ENCODE measurements at regions not wholly inside any gene's neighbourhood (a gene's known extent, or its start where the extent isn't known, plus 50 kb on each side); places are given as distances from the start of the nearest gene placed in this dataset.

DNA sequence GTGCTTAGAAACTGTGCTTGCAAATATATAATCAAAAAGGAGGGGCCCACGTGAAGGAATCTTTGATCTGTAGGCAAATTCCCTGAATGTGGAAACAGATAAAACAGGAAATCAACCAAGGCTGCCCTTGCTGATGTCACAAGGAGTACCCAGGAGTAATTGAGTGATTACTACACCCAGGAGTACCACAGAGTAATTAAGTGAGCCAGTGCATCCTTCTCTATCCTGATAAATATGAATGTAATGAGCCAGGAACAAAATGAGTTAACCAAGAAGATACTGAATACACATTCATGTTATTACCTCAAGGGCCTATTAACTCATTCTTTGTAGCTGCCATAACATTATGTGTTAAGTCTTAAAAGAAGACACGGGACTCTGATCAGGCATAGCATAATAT lies 87.3 kb upstream of the POU1F1 start:
- Mint-ChIP-seq H3K27me3 (ENCODE audit: unreplicated experiment) (peaks cover 8% of the 10 kb centered on the region), H3K4me3 (ENCODE audit: unreplicated experiment) (no peak overlapping the region), H3K9me3 (ENCODE audit: unreplicated experiment) (peaks cover 4% of the 10 kb centered on the region), H3K4me1 (ENCODE audit: unreplicated experiment) (no peaks in the 10 kb centered on the region), H3K27ac (ENCODE audit: unreplicated experiment) (no peak overlapping the region), H3K36me3 (ENCODE audit: unreplicated experiment) (no peaks in the 10 kb centered on the region)
- DNase-seq (ENCODE audit: extremely low spot score, unreplicated experiment): no peak
- no peak for TF ChIP-seq CTCF (IDR thresholded peaks at IDR 0.05)

GRCh38 chr3:87361956-87362355 lies 85.6 kb upstream of the POU1F1 start:
- TF ChIP-seq CTCF (IDR thresholded peaks at IDR 0.05): no peak
- Mint-ChIP-seq H3K27ac (ENCODE audit: unreplicated experiment) (no peak overlapping the region), H3K4me1 (ENCODE audit: unreplicated experiment) (peaks cover 6% of the 10 kb centered on the region), H3K9me3 (ENCODE audit: unreplicated experiment) (no peaks in the 10 kb centered on the region), H3K27me3 (ENCODE audit: unreplicated experiment) (no peaks in the 10 kb centered on the region), H3K36me3 (ENCODE audit: unreplicated experiment) (no peaks in the 10 kb centered on the region), H3K4me3 (ENCODE audit: unreplicated experiment) (no peak overlapping the region)
- DNase-seq (ENCODE audit: extremely low spot score, unreplicated experiment): no peak

- Mint-ChIP-seq H3K4me3 (ENCODE audit: unreplicated experiment) (no peak overlapping the region), H3K36me3 (ENCODE audit: unreplicated experiment) (no peaks in the 10 kb centered on the region), H3K9me3 (ENCODE audit: unreplicated experiment) (no peaks in the 10 kb centered on the region), H3K27me3 (ENCODE audit: unreplicated experiment) (no peaks in the 10 kb centered on the region), H3K4me1 (ENCODE audit: unreplicated experiment) (peaks cover 6% of the 10 kb centered on the region), H3K27ac (ENCODE audit: unreplicated experiment) (no peak overlapping the region)
- DNase-seq (ENCODE audit: extremely low spot score, unreplicated experiment): no peak
- TF ChIP-seq CTCF (IDR thresholded peaks at IDR 0.05): no peak
Observed at GRCh38 chr3:87361271-87361670, 84.9 kb upstream of the POU1F1 start.

GRCh38 chr3:87359826-87360225 lies 83.4 kb upstream of the POU1F1 start:
- Mint-ChIP-seq H3K4me3 (ENCODE audit: unreplicated experiment) (no peak overlapping the region), H3K9me3 (ENCODE audit: unreplicated experiment) (no peaks in the 10 kb centered on the region), H3K36me3 (ENCODE audit: unreplicated experiment) (no peaks in the 10 kb centered on the region), H3K4me1 (ENCODE audit: unreplicated experiment) (peaks cover 6% of the 10 kb centered on the region), H3K27ac (ENCODE audit: unreplicated experiment) (no peak overlapping the region), H3K27me3 (ENCODE audit: unreplicated experiment) (peaks cover 2% of the 10 kb centered on the region)
- TF ChIP-seq CTCF (IDR thresholded peaks at IDR 0.05): no peak
- DNase-seq (ENCODE audit: extremely low spot score, unreplicated experiment): no peak

DNA sequence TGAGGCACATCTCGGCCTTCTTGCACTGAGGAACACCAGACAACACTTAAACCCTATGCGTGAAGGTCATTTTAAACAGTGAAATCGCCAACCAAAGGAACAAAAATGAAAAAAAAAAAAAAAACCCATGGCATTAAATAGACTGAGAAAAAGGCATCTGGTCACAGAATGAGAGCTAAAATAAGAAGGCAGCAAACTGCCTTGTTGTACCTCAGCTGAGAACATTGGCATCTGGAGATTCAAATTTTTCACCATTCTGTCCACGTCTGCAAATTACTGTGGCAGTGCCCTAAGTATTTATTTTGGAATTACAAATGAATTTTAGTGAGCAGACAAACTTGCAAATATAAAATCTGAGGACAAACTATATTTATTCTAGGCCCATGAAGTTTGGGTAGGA lies 82.6 kb upstream of the POU1F1 start:
- Mint-ChIP-seq H3K36me3 (ENCODE audit: unreplicated experiment) (no peaks in the 10 kb centered on the region), H3K4me1 (ENCODE audit: unreplicated experiment) (peaks cover 6% of the 10 kb centered on the region), H3K27ac (ENCODE audit: unreplicated experiment) (no peak overlapping the region), H3K9me3 (ENCODE audit: unreplicated experiment) (no peaks in the 10 kb centered on the region), H3K4me3 (ENCODE audit: unreplicated experiment) (no peak overlapping the region), H3K27me3 (ENCODE audit: unreplicated experiment) (peaks cover 2% of the 10 kb centered on the region)
- no peak for TF ChIP-seq CTCF (IDR thresholded peaks at IDR 0.05)
- DNase-seq (ENCODE audit: extremely low spot score, unreplicated experiment): no peak

All from osteocyte (in vitro differentiated cells).